ENCODE measurements at regions not wholly inside any gene's neighbourhood (a gene's known extent, or its start where the extent isn't known, plus 50 kb on each side); places are given as distances from the start of the nearest gene placed in this dataset.
A peak's percentile ranks its signal among the peaks of the same experiment; 100 is the strongest.
"Not testable (repeated sequence)": the region's sequence is repeated elsewhere in the genome, so short reads cannot be mapped to it uniquely, and the experiment has no call there.

- no peak for TF ChIP-seq PBX3 (IDR thresholded peaks at IDR 0.05)
- no peak for TF ChIP-seq MEF2A (IDR thresholded peaks at IDR 0.05; ENCODE audit: borderline replicate concordance, low read depth)
- TF ChIP-seq USF2 (IDR thresholded peaks at IDR 0.05; ENCODE audit: borderline replicate concordance, low read depth, low read length) = no peak
- TF ChIP-seq RXRA (IDR thresholded peaks at IDR 0.05; ENCODE audit: borderline replicate concordance, low read depth) = no peak
- no peak for TF ChIP-seq RFX5 (IDR thresholded peaks at IDR 0.05; ENCODE audit: low read length)
- TF ChIP-seq EZH2phosphoT487 (IDR thresholded peaks at IDR 0.05; ENCODE audit: borderline replicate concordance, low read depth) = no peak
- TF ChIP-seq RAD21 (IDR thresholded peaks at IDR 0.05; ENCODE audit: low read length) = peak; percentile 31; the same call in 1 of the 2 replicates
- no peak for TF ChIP-seq YY1 (IDR thresholded peaks at IDR 0.05; ENCODE audit: low read depth)
- no peak for TF ChIP-seq TAF1 (IDR thresholded peaks at IDR 0.05; ENCODE audit: borderline replicate concordance, low read depth, low read length)
These were observed 1716.1 kb downstream of the SI start (continued) for GRCh38 chr3:163362151-163362550.

GRCh38 chr3:163361357-163361878 lies 1716.9 kb downstream of the SI start:
- H3K9me3 ChIP-seq; H3K9ac ChIP-seq; H3K36me3 ChIP-seq (replicated peaks in 1 of 2; ENCODE audit: control insufficient read depth in 1 of 2, insufficient read depth in 2 of 2, low read length in 1 of 2); H3K4me2 ChIP-seq; H3K9me2 ChIP-seq; H3K79me2 ChIP-seq (ENCODE audit: insufficient read depth); H3K4me1 ChIP-seq (ENCODE audit: control insufficient read depth in 1 of 2, insufficient read depth in 2 of 2, low read depth in 1 of 2, low read length in 1 of 2); H2AFZ ChIP-seq (ENCODE audit: low read depth); H3K27me3 ChIP-seq (ENCODE audit: insufficient read depth); H3K4me3 ChIP-seq (ENCODE audit: low read depth in 2 of 2, low read length in 1 of 2); H4K20me1 ChIP-seq (ENCODE audit: insufficient read depth); H3F3A ChIP-seq (replicated peaks; ENCODE audit: insufficient read depth); POLR2A ChIA-PET: not testable (repeated sequence)
- peak overlapping the region in 1 of 2 experiments; percentile 78; a peak in 2 of 4 replicates for H3K27ac ChIP-seq (ENCODE audit: low read depth in 2 of 2, low read length in 1 of 2)
- CTCF ChIA-PET = interaction anchor here (1.0 kb wide), 2 partner anchors 12 to 305 kb away, joined by 3 read pairs; no protein-coding TSS in a partner anchor
- 53% methylated on average over 17 of the region's 17 CpGs for WGBS (ENCODE audit: low lambda C conversion rate)
- DNase-seq = peak; percentile 9

GRCh38 chr3:163347944-163348343 lies 1730.4 kb downstream of the SI start:
- ChIA-PET POLR2A (no interaction called here), CTCF (no interaction called here)
- no peaks in the 10 kb centered on the region for H4K20me1 ChIP-seq (ENCODE audit: insufficient read depth)
- no peak overlapping the region for H3K4me2 ChIP-seq
- no peaks in the 10 kb centered on the region for H3K27me3 ChIP-seq (ENCODE audit: insufficient read depth)
- no peaks in the 10 kb centered on the region for H3K36me3 ChIP-seq (replicated peaks in 1 of 2; ENCODE audit: control insufficient read depth in 1 of 2, insufficient read depth in 2 of 2, low read length in 1 of 2)
- WGBS (ENCODE audit: low lambda C conversion rate) = 63% methylated on average over 3 of the region's 3 CpGs
- H3K9me2 ChIP-seq = no peaks in the 10 kb centered on the region
- DNase-seq = no peak
- no peaks in the 10 kb centered on the region for H3K9me3 ChIP-seq
- H3K9ac ChIP-seq = no peak overlapping the region
- no peak overlapping the region for H2AFZ ChIP-seq (ENCODE audit: low read depth)
- no peaks in the 10 kb centered on the region for H3K4me1 ChIP-seq (ENCODE audit: control insufficient read depth in 1 of 2, insufficient read depth in 2 of 2, low read depth in 1 of 2, low read length in 1 of 2)
- no peak overlapping the region for H3K27ac ChIP-seq (ENCODE audit: low read depth in 2 of 2, low read length in 1 of 2)
- no peaks in the 10 kb centered on the region for H3F3A ChIP-seq (replicated peaks; ENCODE audit: insufficient read depth)
- no peaks in the 10 kb centered on the region for H3K79me2 ChIP-seq (ENCODE audit: insufficient read depth)
- TF ChIP-seq ZBTB33 (IDR thresholded peaks at IDR 0.05; ENCODE audit: borderline replicate concordance, low read depth) (no peak), MEF2A (IDR thresholded peaks at IDR 0.05; ENCODE audit: borderline replicate concordance, low read depth) (no peak), TEAD4 (IDR thresholded peaks at IDR 0.05; ENCODE audit: borderline replicate concordance, insufficient read depth) (no peak), CTCF (IDR thresholded peaks at IDR 0.05) (no peak), GABPA (IDR thresholded peaks at IDR 0.05; ENCODE audit: low read depth) (no peak), SMC3 (IDR thresholded peaks at IDR 0.05; ENCODE audit: low read depth, low read length) (no peak), FOSL2 (IDR thresholded peaks at IDR 0.05; ENCODE audit: borderline replicate concordance, low read depth) (no peak)
- H3K4me3 ChIP-seq (ENCODE audit: low read depth in 2 of 2, low read length in 1 of 2) = no peak overlapping the region

Data from SK-N-SH (cell line).